CD4-positive, alpha-beta T cell treated with Interleukin-1 beta for 1 hour (primary cell): ENCODE measurements at regions not wholly inside any gene's neighbourhood (a gene's known extent, or its start where the extent isn't known, plus 50 kb on each side); places are given as distances from the start of the nearest gene placed in this dataset.

ENCODE experiments used
- DNase-seq, 2 donors: peaks; one replicate each; pipeline ENCODE4 v3.0.0-alpha.2; 2020 to 2022

DNA sequence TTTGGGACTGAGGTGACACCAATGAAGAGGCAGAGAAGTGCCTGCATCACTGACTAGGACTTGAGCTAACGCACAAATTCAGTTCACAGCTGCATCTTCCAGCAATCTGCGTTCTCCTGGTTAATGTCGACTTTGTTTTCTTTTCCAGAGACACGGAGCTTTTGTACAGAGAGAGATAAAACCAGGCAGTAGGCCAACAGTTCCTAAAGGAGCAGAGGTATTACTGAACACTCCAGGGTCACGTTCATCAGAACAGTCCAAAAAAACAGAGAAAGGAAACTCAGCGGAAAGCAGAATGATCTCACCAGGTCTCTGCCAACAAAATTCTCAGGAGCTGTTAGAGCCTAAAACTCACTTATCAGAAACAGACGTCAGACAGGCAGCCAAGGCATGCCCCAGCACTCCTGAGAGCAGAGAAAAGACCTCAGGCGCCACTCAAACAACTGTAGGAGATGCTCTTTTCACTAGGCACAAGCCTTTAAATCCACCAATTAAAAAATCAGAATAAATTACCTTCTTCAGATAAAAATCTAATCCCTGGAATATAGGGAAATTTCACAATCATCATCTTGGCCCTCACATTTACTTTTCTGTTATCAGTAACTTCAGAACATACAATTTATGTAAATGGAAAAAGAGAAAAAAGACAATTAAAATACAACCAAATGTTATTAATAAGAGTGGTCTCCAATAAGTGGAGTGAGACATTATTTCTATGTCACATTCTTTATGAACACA is 95.9 kb upstream of the SPTBN1 start:
- DNase-seq: no peak

- no peak for DNase-seq
These were observed 91.7 kb upstream of the SPTBN1 start for GRCh38 chr2:54364409-54364808.

GRCh38 chr2:54365661-54366060 is 90.5 kb upstream of the SPTBN1 start:
- DNase-seq: no peak

DNA sequence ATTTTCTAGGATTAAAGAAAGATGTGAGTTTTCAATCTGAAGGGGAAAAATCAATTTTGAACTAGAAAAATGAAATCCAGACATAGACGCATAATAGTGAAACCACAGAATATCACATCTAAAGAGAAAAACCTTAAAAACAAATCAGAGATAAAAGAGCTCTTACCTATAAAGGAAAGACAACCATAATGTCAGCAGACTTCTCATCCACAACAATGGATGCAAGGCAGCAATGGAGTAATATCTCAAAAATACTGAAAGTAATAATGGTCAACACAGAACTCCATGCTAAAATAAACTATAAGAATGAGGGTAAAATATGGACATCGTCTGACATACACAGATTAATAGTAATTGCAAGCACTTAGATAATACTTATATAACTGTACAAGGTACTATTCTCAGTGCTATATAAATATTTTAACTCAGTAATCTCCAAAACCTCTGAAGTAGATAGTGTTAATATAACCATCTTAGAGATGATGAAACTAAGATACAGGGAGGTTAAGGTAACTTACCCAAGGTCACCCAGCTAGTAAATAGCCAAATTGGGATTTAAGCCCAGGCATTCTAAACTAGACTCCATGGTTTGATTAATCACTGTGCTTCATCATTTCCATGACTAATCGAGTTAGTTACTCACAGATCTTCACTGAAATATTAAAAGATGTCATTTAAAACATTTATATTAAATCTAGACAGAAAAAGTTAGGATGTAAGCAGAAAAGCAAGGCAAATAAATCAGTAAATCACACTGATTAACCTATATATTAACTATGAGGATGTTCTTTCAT is 89.4 kb upstream of the SPTBN1 start:
- DNase-seq: no peak

DNA sequence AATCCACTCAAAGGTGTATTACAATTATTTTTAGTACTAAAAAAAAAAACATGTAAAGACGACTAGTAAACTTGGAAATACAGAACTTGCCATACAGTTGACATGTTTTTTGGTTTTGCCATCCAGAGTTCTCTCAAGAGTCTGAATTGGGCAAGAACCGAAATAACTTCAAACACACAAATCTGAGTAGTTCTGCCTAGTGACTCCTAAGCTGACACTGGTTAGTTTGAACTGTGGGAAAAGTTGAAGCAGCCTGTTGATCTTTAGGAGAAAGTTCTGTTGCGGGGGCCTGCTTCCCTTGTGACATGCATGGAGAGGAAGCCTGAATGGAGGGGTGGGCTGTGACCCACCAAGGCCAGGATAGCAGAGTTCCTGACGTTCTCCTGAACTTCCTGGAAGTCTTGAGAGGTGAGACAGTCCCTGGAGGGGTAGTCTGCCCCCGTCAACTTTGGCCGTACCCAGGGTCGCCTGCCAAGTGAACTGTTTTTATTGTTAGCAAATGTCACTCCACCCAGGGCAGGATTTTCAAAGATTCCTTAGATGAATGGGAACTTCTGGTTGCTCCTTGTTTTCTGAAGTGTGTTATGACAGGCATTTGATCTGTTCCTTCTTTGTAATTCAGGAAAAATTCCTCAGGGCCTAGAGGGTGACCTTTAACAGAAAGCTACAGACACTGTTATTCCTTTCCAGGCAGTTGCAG is 85.6 kb upstream of the SPTBN1 start:
- DNase-seq: no peak

- no peak for DNase-seq
These were observed 84.6 kb upstream of the SPTBN1 start for GRCh38 chr2:54371460-54372065.

DNA sequence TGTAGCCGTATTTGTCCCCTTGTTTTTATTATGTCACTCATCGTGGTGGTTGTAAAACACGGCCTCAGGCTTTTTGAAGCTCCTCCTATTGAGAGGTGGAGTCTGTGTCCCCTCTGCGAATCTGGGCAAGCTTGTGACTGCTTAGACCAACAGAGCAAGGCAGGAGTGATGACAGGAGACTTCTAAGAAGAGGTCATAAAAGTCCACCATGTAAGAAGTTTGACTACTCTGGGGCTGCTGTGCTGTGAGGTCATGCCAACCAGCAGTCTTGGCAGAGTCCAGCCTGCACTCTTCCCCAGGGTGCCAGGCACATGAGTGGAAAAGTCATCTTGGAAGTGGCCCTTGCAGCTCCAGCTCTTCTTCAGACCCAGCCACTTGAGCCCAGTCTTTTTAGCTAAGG is 83.8 kb upstream of the SPTBN1 start:
- no peak for DNase-seq

DNA sequence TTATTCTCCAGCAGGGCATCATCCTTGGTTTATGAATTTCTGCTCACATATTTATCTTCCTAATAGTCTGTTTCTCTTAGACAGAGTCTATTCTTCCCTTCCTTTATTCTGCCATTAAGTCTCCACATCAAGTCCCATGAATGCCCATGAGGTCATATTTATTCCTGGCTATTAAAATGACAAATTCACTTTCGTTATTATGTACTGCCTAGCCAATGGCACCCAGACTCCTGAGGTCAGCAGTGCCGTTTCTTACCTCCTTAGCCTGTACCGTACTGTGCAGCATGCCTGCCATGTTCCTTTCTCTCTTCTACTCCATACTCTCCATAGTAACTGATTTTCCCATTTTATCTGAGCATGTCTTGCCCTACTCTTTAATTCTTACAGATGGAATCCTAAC is 82.3 kb upstream of the SPTBN1 start:
- no peak for DNase-seq

GRCh38 chr2:54374591-54375364 is 81.3 kb upstream of the SPTBN1 start:
- DNase-seq: no peak

DNA sequence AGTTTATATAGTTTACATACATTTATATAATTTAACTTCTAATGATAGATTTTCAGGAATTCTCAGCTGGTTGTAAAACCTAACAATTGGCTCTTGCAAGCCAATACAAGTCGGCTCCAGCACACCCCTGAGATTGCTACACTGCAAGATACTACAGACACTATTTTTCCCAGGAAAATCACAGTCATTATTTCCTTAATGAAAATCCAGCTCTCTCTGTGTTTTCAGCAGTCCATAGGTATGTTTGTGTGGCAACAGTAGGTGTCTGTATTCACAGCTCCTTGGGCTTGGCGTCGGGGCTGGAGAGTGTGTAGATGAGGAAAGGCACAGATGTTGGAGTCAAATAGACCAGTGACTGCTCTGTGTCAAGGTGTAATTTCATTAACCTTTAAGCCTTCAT is 78.7 kb upstream of the SPTBN1 start:
- DNase-seq: no peak

GRCh38 chr2:54377901-54378493 is 78.1 kb upstream of the SPTBN1 start:
- no peak for DNase-seq

DNA sequence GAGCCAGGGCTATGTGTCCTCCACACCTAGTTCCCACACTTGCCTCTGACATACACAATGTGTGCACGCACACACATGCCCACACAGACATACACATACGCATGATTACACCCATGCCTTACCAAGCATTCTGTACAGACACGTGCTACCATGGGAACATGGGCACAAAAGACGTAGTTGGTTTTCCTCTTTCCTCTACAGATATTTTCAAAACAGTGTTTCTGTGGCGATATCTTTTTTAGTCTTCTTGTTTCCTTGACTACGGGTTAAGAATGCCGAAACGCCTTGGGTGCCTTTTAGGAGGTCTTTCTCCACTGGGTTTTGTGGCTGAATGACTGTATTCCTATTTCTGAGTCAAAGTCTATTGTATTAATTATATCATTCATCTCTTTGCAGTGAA is 75.5 kb upstream of the SPTBN1 start:
- DNase-seq: no peak

- no peak for DNase-seq
These were observed 74.8 kb upstream of the SPTBN1 start for GRCh38 chr2:54381293-54381692.

GRCh38 chr2:54382601-54383000 is 73.5 kb upstream of the SPTBN1 start:
- DNase-seq: no peak

- no peak for DNase-seq
These were observed 71.6 kb upstream of the SPTBN1 start for GRCh38 chr2:54384301-54385203.

GRCh38 chr2:54385271-54385670 is 70.9 kb upstream of the SPTBN1 start:
- no peak for DNase-seq

GRCh38 chr2:54386585-54386984 is 69.5 kb upstream of the SPTBN1 start:
- no peak for DNase-seq

- no peak for DNase-seq
These were observed 68.8 kb upstream of the SPTBN1 start for GRCh38 chr2:54387059-54387991.

DNA sequence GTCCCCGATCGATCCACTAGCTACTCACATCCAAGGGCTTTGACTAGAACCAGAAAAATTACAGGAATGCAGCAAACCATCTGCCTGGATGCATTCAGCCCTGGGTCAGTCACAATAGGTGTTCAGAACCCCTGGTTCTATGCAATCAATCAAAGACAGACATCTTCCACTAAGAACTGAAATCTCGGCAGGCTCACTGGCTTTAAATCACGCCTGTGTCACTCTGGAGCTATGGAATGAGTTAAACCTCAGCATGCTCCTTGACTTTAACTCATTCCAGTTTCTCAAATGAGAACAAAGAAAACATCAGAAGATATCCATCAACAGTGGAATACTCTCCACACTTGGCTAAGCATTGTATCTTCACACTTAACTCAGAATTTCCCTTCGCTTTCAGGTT is 68.1 kb upstream of the SPTBN1 start:
- DNase-seq: no peak
